DOHH2 (cell line): ENCODE measurements at regions not wholly inside any gene's neighbourhood (a gene's known extent, or its start where the extent isn't known, plus 50 kb on each side); places are given as distances from the start of the nearest gene placed in this dataset.

Source experiments
- H3F3A ChIP-seq: fragments of 200-600 bp; sonication (generic), shearing (Covaris generic); 2 replicates; pipeline ENCODE4 v1.6.0; 2016; ENCODE audit warnings: antibody characterized with exemption, mild to moderate bottlenecking; ENCODE audit not compliant: control insufficient read depth, insufficient read depth
- H3K27ac ChIP-seq: fragments of 200-600 bp; sonication (generic); 2 replicates; pipeline ENCODE4 v1.5.1; 2014; ENCODE audit warnings: low read depth, mild to moderate bottlenecking, low read length, moderate library complexity
- H3K27me3 ChIP-seq: fragments of 200-600 bp; sonication (generic); 2 replicates; pipeline ENCODE4 v1.6.1; 2014; ENCODE audit warnings: mild to moderate bottlenecking, low read length, mixed read lengths; ENCODE audit not compliant: control insufficient read depth
- H3K36me3 ChIP-seq: fragments of 200-600 bp; sonication (generic); 2 replicates; pipeline ENCODE4 v1.6.1; 2014; ENCODE audit warnings: mild to moderate bottlenecking, low read length, moderate library complexity, mixed read lengths; ENCODE audit not compliant: control insufficient read depth
- H3K4me1 ChIP-seq: fragments of 200-600 bp; sonication (generic); 2 replicates; pipeline ENCODE4 v1.6.1; 2014; ENCODE audit warnings: mild to moderate bottlenecking, low read length, mixed read lengths; ENCODE audit not compliant: control insufficient read depth
- H3K4me2 ChIP-seq: fragments of 200-600 bp; sonication (generic); 2 replicates; pipeline ENCODE4 v1.6.0; 2014; ENCODE audit warnings: mild to moderate bottlenecking, low read length, moderate library complexity
- H3K4me3 ChIP-seq: fragments of 200-600 bp; sonication (generic); 2 replicates; pipeline ENCODE4 v1.5.1; 2014; ENCODE audit warnings: mild to moderate bottlenecking, low read length, mixed read lengths
- H3K79me2 ChIP-seq: fragments of 200-600 bp; sonication (generic); 2 replicates; pipeline ENCODE4 v1.6.1; 2014; ENCODE audit warnings: mild to moderate bottlenecking, low read length, mixed read lengths; ENCODE audit not compliant: control insufficient read depth
- H3K9me2 ChIP-seq: fragments of 200-600 bp; sonication (generic); replicated peaks from 2 replicates; pipeline ENCODE4 v1.6.1; 2014; ENCODE audit warnings: mild to moderate bottlenecking, low read length, mixed read lengths; ENCODE audit not compliant: control insufficient read depth
- H3K9me3 ChIP-seq: fragments of 200-600 bp; sonication (generic); 2 replicates; pipeline ENCODE4 v1.6.1; 2014; ENCODE audit warnings: antibody characterized with exemption, low read length, mixed read lengths; ENCODE audit not compliant: control insufficient read depth, insufficient read depth
- H4K20me1 ChIP-seq: fragments of 200-600 bp; sonication (generic); 2 replicates; pipeline ENCODE4 v1.6.0; 2014; ENCODE audit warnings: low read depth, mild to moderate bottlenecking, antibody characterized with exemption, low read length, moderate library complexity; ENCODE audit not compliant: control insufficient read depth, insufficient read depth
- CTCF ChIP-seq: fragments of 200-600 bp; sonication (generic); IDR thresholded peaks from one replicate; pipeline ENCODE4 v1.5.1; 2014; ENCODE audit warnings: antibody characterized with exemption, mild to moderate bottlenecking, low read depth, low read length; ENCODE audit not compliant: poor library complexity, severe bottlenecking
- EZH2phosphoT487 ChIP-seq: fragments of 200-600 bp; sonication (generic); IDR thresholded peaks from 2 replicates; pipeline ENCODE4 v1.6.1; 2017; ENCODE audit warnings: borderline replicate concordance, mild to moderate bottlenecking, antibody characterized with exemption, low read length, moderate library complexity, mixed read lengths

GRCh38 chr5:106584268-106584667, 1086.5 kb downstream of the EFNA5 start:
- Histone ChIP-seq H3K27ac (no peak overlapping the region), H4K20me1 (no peaks in the 10 kb centered on the region)
- TF ChIP-seq CTCF (no peak), EZH2phosphoT487 (no peak)

DNA sequence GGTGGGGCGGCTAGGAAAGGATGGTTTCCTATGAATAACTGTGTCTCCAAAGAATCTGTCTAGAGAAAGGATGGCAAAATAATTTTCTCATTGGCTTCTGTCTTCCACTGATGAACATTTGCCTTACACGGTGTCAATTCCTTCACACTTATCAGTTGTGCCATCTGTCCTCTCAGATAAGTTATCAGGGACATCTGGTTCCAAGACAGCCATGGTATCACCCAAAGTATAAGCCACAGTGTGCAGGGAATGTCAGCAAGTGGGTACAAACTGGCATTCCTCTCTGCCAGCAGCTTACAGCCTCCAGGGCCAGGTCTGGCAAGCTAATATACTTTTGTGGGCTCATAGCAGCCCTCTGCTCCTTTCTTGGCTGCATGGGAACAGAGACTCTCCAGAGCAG, 1092.0 kb downstream of the EFNA5 start:
- Histone ChIP-seq H4K20me1 (no peaks in the 10 kb centered on the region), H3K79me2 (no peaks in the 10 kb centered on the region), H3K4me1 (no peaks in the 10 kb centered on the region), H3K4me3 (no peak overlapping the region), H3K4me2 (no peak overlapping the region), H3K27ac (no peak overlapping the region), H3K27me3 (no peaks in the 10 kb centered on the region), H3F3A (no peaks in the 10 kb centered on the region), H3K9me2 (no peaks in the 10 kb centered on the region), H3K9me3 (no peaks in the 10 kb centered on the region), H3K36me3 (no peaks in the 10 kb centered on the region)
- TF ChIP-seq CTCF (no peak), EZH2phosphoT487 (no peak)

More at GRCh38 chr5:106584268-106584667, 1086.5 kb downstream of the EFNA5 start:
- H3F3A ChIP-seq = no peaks in the 10 kb centered on the region
- H3K9me2 ChIP-seq = no peaks in the 10 kb centered on the region
- H3K27me3 ChIP-seq = no peaks in the 10 kb centered on the region
- H3K9me3 ChIP-seq = no peaks in the 10 kb centered on the region
- no peaks in the 10 kb centered on the region for H3K4me1 ChIP-seq
- H3K4me3 ChIP-seq = no peak overlapping the region
- H3K79me2 ChIP-seq = no peaks in the 10 kb centered on the region
- no peaks in the 10 kb centered on the region for H3K36me3 ChIP-seq
- no peak overlapping the region for H3K4me2 ChIP-seq

DNA sequence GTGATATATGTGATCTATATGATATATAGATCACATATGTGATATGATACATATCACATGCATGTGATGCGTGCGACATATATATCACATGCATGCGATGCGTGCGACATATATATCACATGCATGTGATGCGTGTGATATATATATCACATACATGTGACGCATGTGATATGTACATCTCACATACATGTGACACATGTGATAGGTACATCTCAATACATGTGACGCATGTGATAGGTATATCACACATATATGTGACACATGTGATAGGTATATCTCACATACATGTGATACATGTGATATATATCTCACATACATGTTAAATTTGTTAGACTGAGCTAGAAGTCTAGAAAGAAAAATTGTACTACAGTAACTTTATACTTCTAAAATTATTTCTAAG, 1095.9 kb downstream of the EFNA5 start:
- no peaks in the 10 kb centered on the region for H3K9me2 ChIP-seq
- no peaks in the 10 kb centered on the region for H4K20me1 ChIP-seq
- H3K36me3 ChIP-seq = no peaks in the 10 kb centered on the region
- no peak for TF ChIP-seq CTCF
- no peak for TF ChIP-seq EZH2phosphoT487
- H3K79me2 ChIP-seq = no peaks in the 10 kb centered on the region
- H3K4me2 ChIP-seq = no peak overlapping the region
- no peaks in the 10 kb centered on the region for H3K27me3 ChIP-seq
- no peak overlapping the region for H3K4me3 ChIP-seq
- H3K27ac ChIP-seq = no peak overlapping the region
- no peaks in the 10 kb centered on the region for H3F3A ChIP-seq
- no peaks in the 10 kb centered on the region for H3K9me3 ChIP-seq
- no peaks in the 10 kb centered on the region for H3K4me1 ChIP-seq

DNA sequence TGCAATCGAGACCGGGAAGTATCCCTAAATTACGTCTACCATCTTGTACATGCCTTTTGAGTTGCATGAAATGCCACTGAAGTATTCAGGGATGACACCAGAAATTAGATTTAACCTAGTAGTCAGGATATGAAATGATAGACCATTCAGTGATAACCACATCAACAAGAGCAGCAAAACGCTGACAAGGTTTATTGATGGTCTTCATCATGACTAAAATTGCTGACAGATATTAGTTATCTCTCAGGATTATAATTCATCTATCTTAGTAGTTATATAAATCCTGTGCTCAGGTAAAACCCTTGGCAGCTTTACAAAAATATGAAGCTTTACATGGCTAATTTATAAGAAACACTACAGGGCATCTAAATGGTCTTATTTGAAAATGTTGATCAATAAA, 1104.7 kb downstream of the EFNA5 start:
- no peak overlapping the region for H3K4me3 ChIP-seq
- no peak for TF ChIP-seq EZH2phosphoT487
- TF ChIP-seq CTCF = no peak
- no peaks in the 10 kb centered on the region for H3K9me2 ChIP-seq
- H3K27ac ChIP-seq = no peak overlapping the region
- H3K4me1 ChIP-seq = no peaks in the 10 kb centered on the region
- no peaks in the 10 kb centered on the region for H4K20me1 ChIP-seq
- no peaks in the 10 kb centered on the region; the same call in 1 of the 2 replicates for H3K9me3 ChIP-seq
- H3K4me2 ChIP-seq = no peak overlapping the region
- no peaks in the 10 kb centered on the region for H3K36me3 ChIP-seq
- H3K27me3 ChIP-seq = no peaks in the 10 kb centered on the region
- no peaks in the 10 kb centered on the region for H3F3A ChIP-seq
- H3K79me2 ChIP-seq = no peaks in the 10 kb centered on the region
